Glutamatergic neuron (in vitro differentiated cells): ENCODE measurements at regions not wholly inside any gene's neighbourhood (a gene's known extent, or its start where the extent isn't known, plus 50 kb on each side); places are given as distances from the start of the nearest gene placed in this dataset.
"Not testable (repeated sequence)": the region's sequence is repeated elsewhere in the genome, so short reads cannot be mapped to it uniquely, and the experiment has no call there.

Experiments used
- DNase-seq: peaks from one replicate; pipeline ENCODE4 v3.0.0; 2022
- H3K27ac Mint-ChIP-seq: one replicate; pipeline ENCODE4 v1.8.0; 2020; ENCODE audit warnings: mild to moderate bottlenecking, mixed read lengths, inconsistent platforms; ENCODE audit not compliant: unreplicated experiment
- H3K27me3 Mint-ChIP-seq: one replicate; pipeline ENCODE4 v1.8.0; 2020; ENCODE audit warnings: mild to moderate bottlenecking, moderate library complexity, mixed read lengths, inconsistent platforms; ENCODE audit not compliant: unreplicated experiment
- H3K36me3 Mint-ChIP-seq: one replicate; pipeline ENCODE4 v1.8.0; 2020; ENCODE audit warnings: mild to moderate bottlenecking, mixed read lengths, inconsistent platforms; ENCODE audit not compliant: unreplicated experiment
- H3K4me1 Mint-ChIP-seq: one replicate; pipeline ENCODE4 v1.8.0; 2020; ENCODE audit warnings: mild to moderate bottlenecking, low read depth, mixed read lengths, inconsistent platforms; ENCODE audit not compliant: unreplicated experiment
- H3K4me3 Mint-ChIP-seq: one replicate; pipeline ENCODE4 v1.8.0; 2020; ENCODE audit warnings: mild to moderate bottlenecking, mixed read lengths, inconsistent platforms; ENCODE audit not compliant: unreplicated experiment
- H3K9me3 Mint-ChIP-seq: one replicate; pipeline ENCODE4 v1.8.0; 2020; ENCODE audit warnings: mild to moderate bottlenecking, moderate library complexity, mixed read lengths, inconsistent platforms; ENCODE audit not compliant: unreplicated experiment
- TF ChIP-seq, protein P1 (sequence below): fragments of 200-600 bp; sonication (generic); IDR thresholded peaks from one replicate; pipeline ENCODE4 v1.5.0; 2021; ENCODE audit not compliant: partially characterized antibody, unreplicated experiment

GRCh38 chr2:67323209-67323991, 73.7 kb upstream of the ETAA1 start:
- no peak overlapping the region for H3K27ac Mint-ChIP-seq
- TF ChIP-seq, protein P1, sequence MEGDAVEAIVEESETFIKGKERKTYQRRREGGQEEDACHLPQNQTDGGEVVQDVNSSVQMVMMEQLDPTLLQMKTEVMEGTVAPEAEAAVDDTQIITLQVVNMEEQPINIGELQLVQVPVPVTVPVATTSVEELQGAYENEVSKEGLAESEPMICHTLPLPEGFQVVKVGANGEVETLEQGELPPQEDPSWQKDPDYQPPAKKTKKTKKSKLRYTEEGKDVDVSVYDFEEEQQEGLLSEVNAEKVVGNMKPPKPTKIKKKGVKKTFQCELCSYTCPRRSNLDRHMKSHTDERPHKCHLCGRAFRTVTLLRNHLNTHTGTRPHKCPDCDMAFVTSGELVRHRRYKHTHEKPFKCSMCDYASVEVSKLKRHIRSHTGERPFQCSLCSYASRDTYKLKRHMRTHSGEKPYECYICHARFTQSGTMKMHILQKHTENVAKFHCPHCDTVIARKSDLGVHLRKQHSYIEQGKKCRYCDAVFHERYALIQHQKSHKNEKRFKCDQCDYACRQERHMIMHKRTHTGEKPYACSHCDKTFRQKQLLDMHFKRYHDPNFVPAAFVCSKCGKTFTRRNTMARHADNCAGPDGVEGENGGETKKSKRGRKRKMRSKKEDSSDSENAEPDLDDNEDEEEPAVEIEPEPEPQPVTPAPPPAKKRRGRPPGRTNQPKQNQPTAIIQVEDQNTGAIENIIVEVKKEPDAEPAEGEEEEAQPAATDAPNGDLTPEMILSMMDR, result no peak
- no peak overlapping the region for H3K4me3 Mint-ChIP-seq
- no peak for DNase-seq
- H3K36me3 Mint-ChIP-seq, result no peaks in the 10 kb centered on the region
- H3K9me3 Mint-ChIP-seq, result no peaks in the 10 kb centered on the region
- H3K4me1 Mint-ChIP-seq, result peaks cover 16% of the 10 kb centered on the region
- H3K27me3 Mint-ChIP-seq, result peaks cover 2% of the 10 kb centered on the region

GRCh38 chr2:67329513-67329912, 67.6 kb upstream of the ETAA1 start:
- Mint-ChIP-seq H3K4me3 (no peak overlapping the region), H3K27me3 (peaks cover 4% of the 10 kb centered on the region), H3K36me3 (no peaks in the 10 kb centered on the region), H3K4me1 (no peaks in the 10 kb centered on the region), H3K27ac (no peak overlapping the region), H3K9me3 (peaks cover 2% of the 10 kb centered on the region)
- DNase-seq, result no peak
- TF ChIP-seq, protein P1, result no peak

DNA sequence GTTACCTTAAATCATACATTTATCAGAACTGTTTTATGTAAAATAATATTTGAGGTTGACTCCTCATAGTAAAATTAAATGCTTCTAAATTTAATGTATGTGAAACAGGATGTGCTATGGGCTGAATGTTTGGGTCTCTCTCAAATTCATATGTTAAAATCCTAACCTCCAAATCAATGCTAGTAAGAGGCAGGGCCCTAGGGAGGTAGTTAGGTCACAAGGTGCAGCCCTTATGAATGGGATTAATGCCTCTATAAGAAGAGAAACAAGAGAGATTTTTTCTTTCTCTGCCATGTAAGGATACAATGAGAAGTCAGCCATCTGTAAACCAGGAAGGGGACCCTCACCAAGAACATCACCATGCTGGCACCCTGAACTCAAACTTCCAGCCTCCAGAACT, 67.2 kb upstream of the ETAA1 start:
- Mint-ChIP-seq H3K27me3 (peaks cover 4% of the 10 kb centered on the region), H3K4me1 (no peaks in the 10 kb centered on the region), H3K27ac (no peak overlapping the region), H3K9me3 (peaks cover 2% of the 10 kb centered on the region), H3K36me3 (no peaks in the 10 kb centered on the region), H3K4me3 (no peak overlapping the region)
- TF ChIP-seq, protein P1, result no peak
- DNase-seq, result no peak

DNA sequence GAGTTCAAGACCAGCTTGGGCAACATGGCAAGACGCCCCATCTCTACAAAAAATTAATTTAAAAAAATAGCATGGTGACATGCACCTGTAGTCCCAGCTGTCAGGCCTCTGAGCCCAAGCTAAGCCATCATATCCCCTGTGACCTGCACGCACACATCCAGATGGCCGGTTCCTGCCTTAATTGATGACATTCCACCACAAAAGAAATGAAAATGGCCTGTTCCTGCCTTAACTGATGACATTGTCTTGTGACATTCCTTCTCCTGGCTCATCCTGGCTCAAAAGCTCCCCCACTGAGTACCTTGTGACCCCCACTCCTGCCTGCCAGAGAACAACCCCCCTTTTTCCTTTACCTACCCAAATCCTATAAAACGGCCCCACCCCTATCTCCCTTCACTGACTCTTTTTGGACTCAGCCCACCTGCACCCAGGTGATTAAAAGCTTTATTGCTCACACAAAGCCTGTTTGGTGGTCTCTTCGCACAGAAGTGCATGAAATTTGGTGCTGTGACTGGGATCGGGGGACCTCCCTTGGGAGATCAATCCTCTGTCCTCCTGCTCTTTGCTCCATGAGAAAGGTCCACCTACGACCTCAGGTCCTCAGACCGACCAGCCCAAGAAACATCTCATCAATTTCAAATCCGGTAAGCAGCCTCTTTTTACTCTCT, 65.6 kb upstream of the ETAA1 start:
- not testable (repeated sequence) for H3K9me3 Mint-ChIP-seq, DNase-seq, H3K27ac Mint-ChIP-seq, H3K4me3 Mint-ChIP-seq, H3K36me3 Mint-ChIP-seq, H3K4me1 Mint-ChIP-seq, H3K27me3 Mint-ChIP-seq

DNA sequence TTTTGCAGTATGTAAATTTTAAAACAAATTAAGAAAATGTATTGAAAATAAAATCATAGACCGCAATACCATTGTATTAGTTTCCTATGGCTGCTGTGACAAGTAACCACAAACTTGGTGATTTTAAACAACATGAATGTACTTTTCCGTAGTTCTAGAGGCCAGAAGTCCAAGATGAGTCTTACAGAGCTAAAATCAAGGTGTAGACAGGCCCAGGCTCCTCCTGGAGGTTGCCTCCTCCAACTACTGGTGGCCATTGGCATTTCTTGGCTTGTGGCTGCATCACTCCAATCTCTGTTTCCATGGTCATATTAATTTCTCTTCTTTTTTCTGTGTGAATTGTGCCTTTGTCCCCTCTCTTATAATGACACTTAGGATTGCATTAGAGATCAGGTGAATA, 59.2 kb upstream of the ETAA1 start:
- Mint-ChIP-seq H3K36me3 (no peaks in the 10 kb centered on the region), H3K9me3 (peaks cover 2% of the 10 kb centered on the region), H3K27me3 (peaks cover 3% of the 10 kb centered on the region), H3K4me3 (no peak overlapping the region), H3K27ac (no peak overlapping the region), H3K4me1 (no peaks in the 10 kb centered on the region)
- TF ChIP-seq, protein P1, result no peak
- no peak for DNase-seq
